Endothelial cell of umbilical vein (primary cell): ENCODE measurements at regions not wholly inside any gene's neighbourhood (a gene's known extent, or its start where the extent isn't known, plus 50 kb on each side); places are given as distances from the start of the nearest gene placed in this dataset.
"Not testable (repeated sequence)": the region's sequence is repeated elsewhere in the genome, so short reads cannot be mapped to it uniquely, and the experiment has no call there.

ENCODE experiments used
- BruUV-seq: library from RNA; stranded (reverse); fragments of 400-500 nt; replicated peaks from 2 replicates; lab custom pipeline; 2021; lab: Mats Ljungman, UMichigan
- CTCF ChIA-PET: fragments of 300-600, 350-600 bp; sonication (Branson Sonifier 250); formaldehyde crosslinking; loops from one replicate; lab custom pipeline; 2021; ENCODE audit warnings: antibody characterized with exemption, inconsistent platforms; lab: Charles Lee
- POLR2A ChIA-PET: fragments of 300-600, 350-600 bp; sonication (Branson Sonifier 250); formaldehyde crosslinking; loops from one replicate; lab custom pipeline; 2021; ENCODE audit warnings: antibody characterized with exemption, inconsistent platforms; lab: Charles Lee
- DNase-seq: peaks from one replicate; pipeline ENCODE4 v3.0.0-alpha.2; 2011; ENCODE audit warnings: low read depth, low spot score
- FAIRE-seq: peaks from 2 replicates; lab custom pipeline; 2011; peaks lifted over from hg19 to GRCh38; lab: Jason Lieb, UNC
- H2AFZ ChIP-seq: 2 replicates; pipeline ENCODE4 v1.6.0; 2012; ENCODE audit warnings: low read depth, low read length, control low read depth, inconsistent platforms
- H3K27ac ChIP-seq: 2 replicates; pipeline ENCODE4 v1.5.1; 2011; ENCODE audit warnings: low read depth, mild to moderate bottlenecking, control low read depth, low read length, moderate library complexity; ENCODE audit not compliant: insufficient read depth
- H3K27me3 ChIP-seq, 2 experiments: 2 replicates each; pipeline versions ENCODE4 v1.6.0 to v1.6.1; 2011; ENCODE audit warnings: low read length in 2 of 2, mixed read lengths in 1 of 2; ENCODE audit not compliant: control insufficient read depth in 2 of 2, insufficient read depth in 2 of 2
- H3K36me3 ChIP-seq, 2 experiments: 2 replicates in 1 of 2; 3 replicates in 1 of 2; pipeline ENCODE4 v1.5.1; 2011; ENCODE audit warnings: low read length in 2 of 2, mild to moderate bottlenecking in 1 of 2, moderate library complexity in 1 of 2; ENCODE audit not compliant: control insufficient read depth in 2 of 2, insufficient read depth in 2 of 2; ENCODE audit errors: extremely low read depth in 1 of 2
- H3K4me1 ChIP-seq: 3 replicates; pipeline ENCODE4 v1.5.1; 2011; ENCODE audit warnings: mild to moderate bottlenecking, low read length; ENCODE audit not compliant: control insufficient read depth, insufficient read depth; ENCODE audit errors: extremely low read depth
- H3K4me2 ChIP-seq: 2 replicates; pipeline ENCODE4 v1.6.1; 2011; ENCODE audit warnings: low read length, control low read depth, mixed read lengths; ENCODE audit not compliant: insufficient read depth
- H3K4me3 ChIP-seq, 3 experiments: fragments of 200-600 bp in 1 of 3; sonication (generic), shearing (Covaris generic) in 1 of 3; replicated peaks in 1 of 3; 2 replicates each; pipeline ENCODE4 v1.5.1; 2011 to 2016; ENCODE audit warnings: control low read depth in 3 of 3, low read length in 3 of 3, mild to moderate bottlenecking in 2 of 3, inconsistent platforms in 1 of 3, low read depth in 1 of 3, moderate library complexity in 1 of 3; ENCODE audit not compliant: insufficient read depth in 1 of 3
- H3K79me2 ChIP-seq: 2 replicates; pipeline ENCODE4 v1.6.0; 2012; ENCODE audit warnings: low read length, inconsistent platforms; ENCODE audit not compliant: control insufficient read depth, insufficient read depth
- H3K9ac ChIP-seq: replicated peaks from 2 replicates; pipeline ENCODE3; 2011; ENCODE audit warnings: low read length, control low read depth; ENCODE audit not compliant: insufficient read depth; ENCODE audit errors: extremely low read depth
- H3K9me1 ChIP-seq: replicated peaks from 3 replicates; pipeline ENCODE4 v1.6.0; 2011; ENCODE audit warnings: mild to moderate bottlenecking, low read length; ENCODE audit not compliant: control insufficient read depth, insufficient read depth; ENCODE audit errors: extremely low read depth
- H3K9me3 ChIP-seq: replicated peaks from 2 replicates; pipeline ENCODE4 v1.5.1; 2012; ENCODE audit warnings: low read length, inconsistent platforms; ENCODE audit not compliant: control insufficient read depth, insufficient read depth
- H4K20me1 ChIP-seq: replicated peaks from 2 replicates; pipeline ENCODE3; 2011; ENCODE audit warnings: mild to moderate bottlenecking, low read length; ENCODE audit not compliant: control insufficient read depth, insufficient read depth; ENCODE audit errors: extremely low read depth
- EZH2 ChIP-seq: IDR thresholded peaks from 2 replicates; pipeline ENCODE4 v1.6.1; 2012; ENCODE audit warnings: borderline replicate concordance, low read depth, mild to moderate bottlenecking, moderate library complexity, low read length, inconsistent platforms; ENCODE audit not compliant: severe bottlenecking
- FOS ChIP-seq: IDR thresholded peaks from 2 replicates; pipeline ENCODE4 v1.6.1; 2011; ENCODE audit warnings: mild to moderate bottlenecking, low read length, moderate library complexity, borderline replicate concordance; ENCODE audit not compliant: insufficient read depth
- GATA2 ChIP-seq: IDR thresholded peaks from 2 replicates; pipeline ENCODE4 v1.7.0; 2011; ENCODE audit warnings: low read depth, mild to moderate bottlenecking, moderate library complexity, mixed read lengths, low read length; ENCODE audit not compliant: insufficient read length, insufficient read depth
- JUN ChIP-seq: IDR thresholded peaks from 2 replicates; pipeline ENCODE4 v1.6.1; 2011; ENCODE audit warnings: borderline replicate concordance, low read depth; ENCODE audit not compliant: insufficient read length, insufficient read depth
- MAX ChIP-seq: IDR thresholded peaks from 2 replicates; pipeline ENCODE4 v1.6.1; 2011; ENCODE audit not compliant: insufficient read depth, insufficient read length
- MYC ChIP-seq: IDR thresholded peaks from one replicate; pipeline ENCODE4 v1.6.1; 2011; ENCODE audit warnings: mild to moderate bottlenecking, low read depth, low read length
- POLR2A ChIP-seq: IDR thresholded peaks from 2 replicates; pipeline ENCODE4 v1.6.1; 2012; ENCODE audit warnings: low read depth, mild to moderate bottlenecking, control low read depth, low read length
- POLR2AphosphoS5 ChIP-seq: IDR thresholded peaks from 2 replicates; pipeline ENCODE4 v1.6.1; 2012; ENCODE audit warnings: low read depth, mild to moderate bottlenecking, control low read depth, low read length, moderate library complexity; ENCODE audit not compliant: insufficient read depth
- dilution Hi-C: fragments of 300-500 bp; cut with MboI; formaldehyde crosslinking; loops from one replicate; pipeline ENCODE4 v1.15.0; 2019; ENCODE audit warnings: low sequenced_read_pairs; ENCODE audit not compliant: extremely low pct_ligation_motif_present
- intact Hi-C: fragments of 100-400 bp; cut with micrococcal nuclease; formaldehyde crosslinking; loops from one replicate; pipeline ENCODE4 v1.10.0; 2022
- TF ChIP-seq, protein P1 (sequence below), 2 donors: IDR thresholded peaks; 1 replicate in 1 of 2; 2 replicates in 1 of 2; pipeline ENCODE4 v1.5.1; 2011; ENCODE audit warnings: low read length in 2 of 2, mild to moderate bottlenecking in 2 of 2, moderate library complexity in 2 of 2, control low read depth in 1 of 2, inconsistent platforms in 1 of 2, low read depth in 1 of 2; ENCODE audit not compliant: insufficient read depth in 1 of 2; ENCODE audit errors: extremely low read depth in 1 of 2

GRCh38 chr1:94348386-94348785 is 69.8 kb upstream of the ABCD3 start:
- BruUV-seq, H3K27ac ChIP-seq, dilution Hi-C loops, DNase-seq, H3K4me1 ChIP-seq, H3K4me3 ChIP-seq, H3K9ac ChIP-seq, CTCF ChIA-PET, H3K36me3 ChIP-seq, POLR2A ChIA-PET, H3K9me3 ChIP-seq, H4K20me1 ChIP-seq, H3K79me2 ChIP-seq, intact Hi-C loops, H3K4me2 ChIP-seq, H2AFZ ChIP-seq, FAIRE-seq, H3K9me1 ChIP-seq: not testable (repeated sequence)
- H3K27me3 ChIP-seq = peaks cover 18 to 22% of the 10 kb centered on the region in 2 experiments

DNA sequence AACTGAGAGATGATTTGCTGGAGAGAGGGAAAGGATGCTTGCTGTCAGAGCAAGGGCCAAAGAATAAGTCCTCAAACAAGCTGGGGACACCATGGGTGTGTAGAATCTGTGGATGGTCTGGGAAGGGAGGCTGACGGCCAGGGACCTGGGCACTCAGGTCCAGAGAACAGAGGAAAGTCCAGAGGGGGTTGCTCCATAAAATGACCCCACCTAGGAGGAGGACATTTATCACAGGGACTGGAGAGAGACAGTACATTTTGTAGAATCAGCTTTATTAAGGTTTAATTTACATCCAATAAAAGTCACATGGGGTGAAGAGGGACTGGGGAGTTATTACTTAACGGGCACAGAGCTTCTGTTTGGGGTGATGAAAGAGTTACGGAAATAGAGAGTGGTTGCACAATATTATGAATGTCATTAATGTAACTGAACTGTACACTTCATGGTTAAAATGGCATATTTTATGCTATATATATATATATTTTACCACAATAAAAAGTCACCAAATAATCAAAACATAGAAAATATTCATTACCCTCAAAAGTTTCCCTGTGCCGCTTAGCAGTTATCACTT is 73.0 kb upstream of the ABCD3 start:
- Histone ChIP-seq H3K36me3 (no peaks in the 10 kb centered on the region), H3K4me2 (no peak overlapping the region), H3K4me1 (no peaks in the 10 kb centered on the region), H3K9me1 (no peaks in the 10 kb centered on the region), H4K20me1 (no peaks in the 10 kb centered on the region), H3K27me3 (peaks cover 20 to 21% of the 10 kb centered on the region in 2 experiments), H3K4me3 (no peak overlapping the region), H3K27ac (no peak overlapping the region), H2AFZ (no peak overlapping the region), H3K79me2 (no peaks in the 10 kb centered on the region), H3K9ac (no peak overlapping the region), H3K9me3 (no peaks in the 10 kb centered on the region)
- ChIA-PET POLR2A (no interaction called here), CTCF (interaction anchor here (0.8 to 22.3 kb wide), 2 partner anchors 9 to 310 kb away, joined by 3 to 1439 read pairs; no protein-coding TSS in a partner anchor)
- TF ChIP-seq, protein P1, sequence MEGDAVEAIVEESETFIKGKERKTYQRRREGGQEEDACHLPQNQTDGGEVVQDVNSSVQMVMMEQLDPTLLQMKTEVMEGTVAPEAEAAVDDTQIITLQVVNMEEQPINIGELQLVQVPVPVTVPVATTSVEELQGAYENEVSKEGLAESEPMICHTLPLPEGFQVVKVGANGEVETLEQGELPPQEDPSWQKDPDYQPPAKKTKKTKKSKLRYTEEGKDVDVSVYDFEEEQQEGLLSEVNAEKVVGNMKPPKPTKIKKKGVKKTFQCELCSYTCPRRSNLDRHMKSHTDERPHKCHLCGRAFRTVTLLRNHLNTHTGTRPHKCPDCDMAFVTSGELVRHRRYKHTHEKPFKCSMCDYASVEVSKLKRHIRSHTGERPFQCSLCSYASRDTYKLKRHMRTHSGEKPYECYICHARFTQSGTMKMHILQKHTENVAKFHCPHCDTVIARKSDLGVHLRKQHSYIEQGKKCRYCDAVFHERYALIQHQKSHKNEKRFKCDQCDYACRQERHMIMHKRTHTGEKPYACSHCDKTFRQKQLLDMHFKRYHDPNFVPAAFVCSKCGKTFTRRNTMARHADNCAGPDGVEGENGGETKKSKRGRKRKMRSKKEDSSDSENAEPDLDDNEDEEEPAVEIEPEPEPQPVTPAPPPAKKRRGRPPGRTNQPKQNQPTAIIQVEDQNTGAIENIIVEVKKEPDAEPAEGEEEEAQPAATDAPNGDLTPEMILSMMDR (IDR thresholded peaks at IDR 0.05; ENCODE audit: extremely low read depth in 1 of 2, insufficient read depth in 1 of 2, low read depth in 1 of 2, low read length in 2 of 2) = no peak
- TF ChIP-seq POLR2A = no peak
- no peak for TF ChIP-seq FOS
- no peak for TF ChIP-seq GATA2
- no peak for TF ChIP-seq MAX
- no peak for TF ChIP-seq MYC
- no peak for TF ChIP-seq POLR2AphosphoS5
- no peak for TF ChIP-seq JUN
- TF ChIP-seq EZH2 = no peak
- intact Hi-C loops = no loop called here
- no TSS peak for BruUV-seq
- no peak for FAIRE-seq
- no peak for DNase-seq
- dilution Hi-C loops = no loop called here
